ENCODE measurements at regions not wholly inside any gene's neighbourhood (a gene's known extent, or its start where the extent isn't known, plus 50 kb on each side); places are given as distances from the start of the nearest gene placed in this dataset.

DNA sequence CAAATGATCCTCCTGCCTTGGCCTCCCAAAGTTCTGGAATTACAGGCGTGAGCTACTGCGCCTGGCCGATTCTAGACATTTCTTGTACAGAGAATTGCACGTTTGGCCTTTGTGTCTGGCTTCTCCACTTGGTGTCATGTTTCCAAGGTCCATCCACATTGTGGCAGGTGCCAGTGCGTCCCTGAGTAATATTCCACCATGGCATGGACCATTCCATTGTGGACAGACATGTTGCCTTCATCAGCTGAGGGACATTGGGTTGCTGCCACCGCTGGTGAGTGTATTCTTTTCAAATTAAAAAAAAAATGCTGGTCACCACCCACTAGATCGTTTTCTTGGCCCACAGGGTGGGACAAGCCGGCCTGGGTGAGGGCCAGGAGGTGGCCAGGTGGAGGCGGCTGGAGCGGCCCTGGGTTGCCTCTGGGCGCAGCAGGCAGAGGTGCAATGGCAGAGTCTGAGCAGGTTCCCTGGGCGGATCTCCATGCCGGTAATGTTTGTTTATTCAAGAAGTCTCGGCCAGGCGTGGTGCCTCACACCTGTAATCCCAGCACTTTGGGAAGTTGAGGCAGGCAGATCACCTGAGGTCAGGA, 274.1 kb downstream of the SEC14L1 start:
- Histone ChIP-seq H3K9me3 (no peaks in the 10 kb centered on the region), H3K4me1 (peaks cover 68 to 100% (median 78%) of the 10 kb centered on the region in 4 donors), H3K36me3 (peaks cover 0 to 29% (median 8%) of the 10 kb centered on the region in 4 donors), H3K27ac (peak overlapping the region; percentile 39 to 93 (median 91)), H3K27me3 (no peaks in the 10 kb centered on the region), H3K4me3 (no peak overlapping the region)
- TF ChIP-seq POLR2A (IDR thresholded peaks at IDR 0.05) (no peak), EP300 (IDR thresholded peaks at IDR 0.05) (no peak), POLR2AphosphoS5 (IDR thresholded peaks at IDR 0.05) (no peak)
- TF ChIP-seq, protein P1, sequence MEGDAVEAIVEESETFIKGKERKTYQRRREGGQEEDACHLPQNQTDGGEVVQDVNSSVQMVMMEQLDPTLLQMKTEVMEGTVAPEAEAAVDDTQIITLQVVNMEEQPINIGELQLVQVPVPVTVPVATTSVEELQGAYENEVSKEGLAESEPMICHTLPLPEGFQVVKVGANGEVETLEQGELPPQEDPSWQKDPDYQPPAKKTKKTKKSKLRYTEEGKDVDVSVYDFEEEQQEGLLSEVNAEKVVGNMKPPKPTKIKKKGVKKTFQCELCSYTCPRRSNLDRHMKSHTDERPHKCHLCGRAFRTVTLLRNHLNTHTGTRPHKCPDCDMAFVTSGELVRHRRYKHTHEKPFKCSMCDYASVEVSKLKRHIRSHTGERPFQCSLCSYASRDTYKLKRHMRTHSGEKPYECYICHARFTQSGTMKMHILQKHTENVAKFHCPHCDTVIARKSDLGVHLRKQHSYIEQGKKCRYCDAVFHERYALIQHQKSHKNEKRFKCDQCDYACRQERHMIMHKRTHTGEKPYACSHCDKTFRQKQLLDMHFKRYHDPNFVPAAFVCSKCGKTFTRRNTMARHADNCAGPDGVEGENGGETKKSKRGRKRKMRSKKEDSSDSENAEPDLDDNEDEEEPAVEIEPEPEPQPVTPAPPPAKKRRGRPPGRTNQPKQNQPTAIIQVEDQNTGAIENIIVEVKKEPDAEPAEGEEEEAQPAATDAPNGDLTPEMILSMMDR (IDR thresholded peaks at IDR 0.05), result no peak
- 52 to 75% (median 61%) methylated on average over 15 of the region's 15 CpGs for WGBS, 5 donors
- intact Hi-C loops (cut with DNase I; ENCODE audit: low total_unique reads), result no loop called here
- DNase-seq, result no peak

GRCh38 chr17:77416105-77416713, 275.4 kb downstream of the SEC14L1 start:
- Histone ChIP-seq H3K4me3 (no peak overlapping the region), H3K27ac (peak overlapping the region; percentile 57 to 93 (median 91)), H3K27me3 (no peaks in the 10 kb centered on the region), H3K9me3 (no peaks in the 10 kb centered on the region), H3K36me3 (peaks cover 0 to 23% (median 8%) of the 10 kb centered on the region in 4 donors), H3K4me1 (peaks cover 68 to 100% (median 78%) of the 10 kb centered on the region in 4 donors)
- WGBS, 5 donors, result 32 to 56% (median 36%) methylated on average over 14 to 17 of the region's 17 CpGs
- peak in 1 of 2 donors; percentile 80 for DNase-seq
- intact Hi-C loops (cut with DNase I; ENCODE audit: low total_unique reads), result no loop called here
- TF ChIP-seq POLR2A (IDR thresholded peaks at IDR 0.05), result no peak
- peak in 1 of 3 donors; percentile 26 for TF ChIP-seq POLR2AphosphoS5 (IDR thresholded peaks at IDR 0.05)

DNA sequence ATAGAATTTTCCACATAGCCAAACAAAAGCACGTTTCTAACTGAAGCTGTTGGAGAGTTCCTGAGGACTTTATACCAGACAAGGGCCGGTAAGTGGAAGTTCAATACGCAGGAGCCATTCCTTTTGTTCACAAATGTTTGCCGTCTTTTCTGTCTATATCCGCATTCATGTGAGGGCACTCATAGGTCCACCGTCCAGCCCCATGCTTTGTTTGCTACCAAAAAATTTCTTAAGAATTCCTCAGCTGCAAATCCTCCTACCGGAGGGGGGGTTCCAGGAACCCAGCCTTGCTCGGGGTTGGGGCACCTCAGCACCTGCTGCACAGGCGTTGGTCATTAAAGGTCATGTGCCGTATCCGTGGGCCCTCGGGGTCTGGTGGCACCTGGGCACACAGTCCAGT, 276.8 kb downstream of the SEC14L1 start:
- WGBS, 5 donors, result 27 to 57% (median 52%) methylated on average over 12 of the region's 12 CpGs
- peaks cover 76 to 100% (median 82%) of the 10 kb centered on the region in 4 donors for H3K4me1 ChIP-seq

DNA sequence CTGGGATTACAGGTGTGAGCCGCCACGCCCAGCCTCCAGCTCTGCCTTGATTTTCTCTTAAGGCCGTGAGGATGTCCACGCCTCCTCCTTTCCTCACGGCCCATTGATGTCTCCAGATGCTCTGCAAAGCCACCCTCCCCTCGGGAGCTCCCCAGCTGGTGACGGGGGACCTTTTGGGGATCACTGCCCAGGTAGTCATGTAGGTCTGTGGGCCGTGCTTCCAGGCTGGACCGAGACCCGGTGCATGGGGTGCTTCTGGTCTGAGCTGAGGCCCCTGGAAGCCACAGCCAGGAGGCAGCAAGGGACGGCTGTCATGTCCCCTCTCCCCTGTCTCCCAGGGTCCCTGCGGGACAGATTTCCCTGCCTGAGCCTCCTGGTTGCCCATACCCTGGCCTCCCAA, 277.8 kb downstream of the SEC14L1 start:
- intact Hi-C loops (cut with DNase I; ENCODE audit: low total_unique reads), result no loop called here
- peaks cover 86 to 100% (median 90%) of the 10 kb centered on the region in 4 donors for H3K4me1 ChIP-seq
- H3K4me3 ChIP-seq, result no peak overlapping the region
- TF ChIP-seq EP300 (IDR thresholded peaks at IDR 0.05) (no peak), POLR2A (IDR thresholded peaks at IDR 0.05) (no peak), POLR2AphosphoS5 (IDR thresholded peaks at IDR 0.05) (no peak)
- TF ChIP-seq, protein P1 (IDR thresholded peaks at IDR 0.05), result no peak
- H3K27me3 ChIP-seq, result no peaks in the 10 kb centered on the region
- H3K9me3 ChIP-seq, result no peaks in the 10 kb centered on the region
- H3K27ac ChIP-seq, result peak overlapping the region in 4 of 5 donors; percentile 90 to 93 (median 91)
- peaks cover 0 to 23% (median 8%) of the 10 kb centered on the region in 4 donors for H3K36me3 ChIP-seq
- 69 to 88% (median 84%) methylated on average over 7 to 12 of the region's 12 CpGs for WGBS, 5 donors
- no peak for DNase-seq

More for the DNA sequence above, 276.8 kb downstream of the SEC14L1 start:
- H3K27me3 ChIP-seq, result no peaks in the 10 kb centered on the region
- no peak for TF ChIP-seq EP300 (IDR thresholded peaks at IDR 0.05)
- TF ChIP-seq POLR2A (IDR thresholded peaks at IDR 0.05), result no peak
- H3K27ac ChIP-seq, result peak overlapping the region; percentile 5 to 93 (median 91)
- no peak overlapping the region for H3K4me3 ChIP-seq
- no peaks in the 10 kb centered on the region for H3K9me3 ChIP-seq
- peaks cover 0 to 23% (median 8%) of the 10 kb centered on the region in 4 donors for H3K36me3 ChIP-seq
- intact Hi-C loops (cut with DNase I; ENCODE audit: low total_unique reads), result no loop called here
- DNase-seq, result peak; percentile 55 to 80

DNA sequence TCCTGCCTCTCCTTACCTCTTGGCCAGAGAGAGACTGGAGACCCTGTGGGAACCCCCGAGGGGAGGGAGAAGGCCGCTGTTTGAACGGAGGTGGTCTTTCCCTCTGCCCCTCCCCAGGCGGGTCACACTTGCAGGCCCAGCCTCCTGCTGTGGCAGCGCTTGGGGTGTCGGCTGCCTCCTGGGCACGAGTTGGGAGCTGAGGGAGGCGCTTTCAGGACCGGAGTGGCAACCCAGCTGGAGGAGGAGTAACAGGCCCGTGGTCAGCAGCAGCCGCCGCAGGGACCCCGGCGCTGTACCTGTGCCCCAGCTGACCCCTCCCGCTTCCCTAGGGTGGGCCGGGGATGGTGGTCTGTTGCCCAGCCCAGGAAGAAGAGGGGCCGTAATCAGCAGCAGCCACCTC, 278.3 kb downstream of the SEC14L1 start:
- Histone ChIP-seq H3K4me3 (no peak overlapping the region), H3K9me3 (no peaks in the 10 kb centered on the region), H3K36me3 (peaks cover 0 to 23% (median 8%) of the 10 kb centered on the region in 4 donors), H3K27me3 (no peaks in the 10 kb centered on the region), H3K27ac (peak overlapping the region; percentile 8 to 93 (median 91)), H3K4me1 (peaks cover 90 to 100% (median 95%) of the 10 kb centered on the region in 4 donors)
- no peak for DNase-seq
- TF ChIP-seq POLR2AphosphoS5 (IDR thresholded peaks at IDR 0.05) (no peak), POLR2A (IDR thresholded peaks at IDR 0.05) (no peak), EP300 (IDR thresholded peaks at IDR 0.05) (no peak)
- TF ChIP-seq, protein P1 (IDR thresholded peaks at IDR 0.05), result no peak
- intact Hi-C loops (cut with DNase I; ENCODE audit: low total_unique reads), result no loop called here
- 53 to 72% (median 60%) methylated on average over 10 to 17 of the region's 17 CpGs for WGBS, 5 donors

All from stomach (tissue), 8 donors.